AG09319 (cell line): ENCODE measurements at regions not wholly inside any gene's neighbourhood (a gene's known extent, or its start where the extent isn't known, plus 50 kb on each side); places are given as distances from the start of the nearest gene placed in this dataset.

Source experiments
- DNase-seq: peaks from one replicate; pipeline ENCODE4 v3.0.0-alpha.2; 2010; ENCODE audit warnings: low read depth; ENCODE audit errors: extremely low read depth
- CTCF ChIP-seq: IDR thresholded peaks from 2 replicates; pipeline ENCODE4 v1.5.1; 2011; ENCODE audit warnings: low read depth, mild to moderate bottlenecking, inconsistent platforms, low read length, moderate library complexity

GRCh38 chr5:116702776-116703175, 128.2 kb upstream of the SEMA6A start:
- no peak for DNase-seq
- TF ChIP-seq CTCF = no peak

GRCh38 chr5:116699332-116699731, 124.7 kb upstream of the SEMA6A start:
- no peak for DNase-seq
- TF ChIP-seq CTCF = no peak

- DNase-seq = no peak
- TF ChIP-seq CTCF = no peak
Observed at GRCh38 chr5:116696366-116696765, 121.7 kb upstream of the SEMA6A start.

- DNase-seq = no peak
- TF ChIP-seq CTCF = no peak
Observed at GRCh38 chr5:116695681-116696080, 121.1 kb upstream of the SEMA6A start.

GRCh38 chr5:116686438-116686837, 111.8 kb upstream of the SEMA6A start:
- no peak for DNase-seq

GRCh38 chr5:116685931-116686330, 111.3 kb upstream of the SEMA6A start:
- no peak for DNase-seq
- no peak for TF ChIP-seq CTCF

More at GRCh38 chr5:116686438-116686837, 111.8 kb upstream of the SEMA6A start:
- TF ChIP-seq CTCF = no peak

GRCh38 chr5:116685069-116685468, 110.4 kb upstream of the SEMA6A start:
- TF ChIP-seq CTCF = no peak
- DNase-seq = no peak
